Erythroblast (primary cell): ENCODE measurements at regions not wholly inside any gene's neighbourhood (a gene's known extent, or its start where the extent isn't known, plus 50 kb on each side); places are given as distances from the start of the nearest gene placed in this dataset.

Source experiments
- GATA1 ChIP-seq: IDR thresholded peaks from 2 replicates; pipeline ENCODE4 v1.6.1; 2011; ENCODE audit warnings: low read depth, mild to moderate bottlenecking, control low read depth, low read length, moderate library complexity
- POLR2A ChIP-seq: IDR thresholded peaks from 2 replicates; pipeline ENCODE4 v1.6.1; 2011; ENCODE audit warnings: mild to moderate bottlenecking, low read length

DNA sequence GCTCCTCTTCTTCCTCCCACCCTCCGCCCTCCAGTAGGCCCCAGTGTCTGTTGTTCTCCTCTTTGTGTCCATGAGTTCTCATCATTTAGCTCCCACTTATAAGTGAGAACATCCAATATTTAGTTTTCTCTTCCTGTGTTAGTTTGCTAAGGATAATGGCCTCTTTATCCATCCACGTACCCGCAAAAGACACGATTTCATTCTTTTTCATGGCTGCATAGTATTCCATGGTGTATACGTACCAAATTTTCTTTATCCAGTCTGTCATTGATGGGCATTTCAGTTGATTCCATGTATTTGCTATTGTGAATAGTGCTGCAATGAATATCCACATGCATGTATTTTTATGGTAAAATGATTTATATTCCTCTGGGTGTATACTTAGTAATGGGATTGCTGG is 82.2 kb downstream of the COPS8 start:
- TF ChIP-seq POLR2A (no peak), GATA1 (no peak)
